Inferior parietal cortex (tissue), 1 donor: ENCODE measurements at regions not wholly inside any gene's neighbourhood (a gene's known extent, or its start where the extent isn't known, plus 50 kb on each side); places are given as distances from the start of the nearest gene placed in this dataset.

Experiments
- DNase-seq: peaks from one replicate; pipeline ENCODE4 v3.0.0-alpha.2; 2016; ENCODE audit errors: extremely low spot score

- DNase-seq, result no peak
Observed at GRCh38 chr1:208781391-208782045, 537.3 kb upstream of the PLXNA2 start.

- DNase-seq, result no peak
Observed at GRCh38 chr1:208782186-208782585, 538.0 kb upstream of the PLXNA2 start.

- no peak for DNase-seq
Observed at GRCh38 chr1:208785629-208786028, 541.4 kb upstream of the PLXNA2 start.

GRCh38 chr1:208787219-208787618 is 543.0 kb upstream of the PLXNA2 start:
- no peak for DNase-seq

GRCh38 chr1:208788013-208788540 is 543.9 kb upstream of the PLXNA2 start:
- no peak for DNase-seq

- DNase-seq, result no peak
Observed at GRCh38 chr1:208791456-208791855, 547.3 kb upstream of the PLXNA2 start.

- DNase-seq, result no peak
Observed at GRCh38 chr1:208793861-208794345, 549.7 kb upstream of the PLXNA2 start.

GRCh38 chr1:208799186-208799585 is 555.0 kb upstream of the PLXNA2 start:
- DNase-seq, result no peak

GRCh38 chr1:208803011-208803811 is 559.0 kb upstream of the PLXNA2 start:
- DNase-seq, result no peak

- no peak for DNase-seq
Observed at GRCh38 chr1:208807446-208808127, 563.4 kb upstream of the PLXNA2 start.

GRCh38 chr1:208808301-208808700 is 564.1 kb upstream of the PLXNA2 start:
- DNase-seq, result no peak

GRCh38 chr1:208809876-208810275 is 565.7 kb upstream of the PLXNA2 start:
- no peak for DNase-seq

- no peak for DNase-seq
Observed at GRCh38 chr1:208818770-208819445, 574.7 kb upstream of the PLXNA2 start.

GRCh38 chr1:208820580-208821212 is 576.5 kb upstream of the PLXNA2 start:
- no peak for DNase-seq

GRCh38 chr1:208821939-208822338 is 577.8 kb upstream of the PLXNA2 start:
- no peak for DNase-seq

- DNase-seq, result no peak
Observed at GRCh38 chr1:208825300-208825699, 581.1 kb upstream of the PLXNA2 start.

- no peak for DNase-seq
Observed at GRCh38 chr1:208829595-208829994, 585.4 kb upstream of the PLXNA2 start.

GRCh38 chr1:208834381-208835096 is 590.4 kb upstream of the PLXNA2 start:
- DNase-seq, result no peak

- DNase-seq, result no peak
Observed at GRCh38 chr1:208835097-208835463, 590.9 kb upstream of the PLXNA2 start.

GRCh38 chr1:208835781-208836180 is 591.6 kb upstream of the PLXNA2 start:
- DNase-seq, result no peak

- DNase-seq, result no peak
Observed at GRCh38 chr1:208837242-208837641, 593.1 kb upstream of the PLXNA2 start.
